HEK293 (cell line): ENCODE measurements at regions not wholly inside any gene's neighbourhood (a gene's known extent, or its start where the extent isn't known, plus 50 kb on each side); places are given as distances from the start of the nearest gene placed in this dataset.

Experiments used
- CTCF ChIA-PET: fragments of 350-600 bp; formaldehyde crosslinking; extraction: SDS; loops from one replicate; lab custom pipeline; 2021; ENCODE audit warnings: antibody characterized with exemption; lab: Yijun Ruan, JAX
- POLR2A ChIA-PET: fragments of 300-600 bp; formaldehyde crosslinking; extraction: SDS; loops from one replicate; lab custom pipeline; 2020; ENCODE audit warnings: antibody characterized with exemption, inconsistent platforms; lab: Yijun Ruan, JAX
- H3K27ac ChIP-seq: fragments of 200-500 bp; sonication (Bioruptor generic); 2 replicates; pipeline ENCODE4 v1.5.1; 2014; ENCODE audit warnings: low read depth, low read length, control low read depth, inconsistent platforms; ENCODE audit errors: extremely low read depth
- H3K36me3 ChIP-seq, 2 experiments: fragments of 200-500 bp in 1 of 2; sonication (Bioruptor generic) in 1 of 2; 1 replicate in 1 of 2; 2 replicates in 1 of 2; pipeline ENCODE4 v1.5.1; 2014 to 2017; ENCODE audit warnings: inconsistent platforms in 2 of 2, low read length in 2 of 2; ENCODE audit not compliant: control insufficient read depth in 2 of 2, insufficient read depth in 1 of 2
- H3K4me1 ChIP-seq: fragments of 200-500 bp; sonication (Bioruptor generic); 2 replicates; pipeline ENCODE4 v1.5.1; 2014; ENCODE audit warnings: mild to moderate bottlenecking, low read length, inconsistent platforms; ENCODE audit not compliant: control insufficient read depth, insufficient read depth
- H3K4me3 ChIP-seq: 2 replicates; pipeline ENCODE4 v1.5.1; 2011; ENCODE audit warnings: low read depth, mild to moderate bottlenecking, control low read depth, low read length, moderate library complexity
- H3K9me3 ChIP-seq: fragments of 200-500 bp; sonication (Bioruptor generic); 2 replicates; pipeline ENCODE4 v1.5.1; 2014; ENCODE audit warnings: low read depth, low read length, inconsistent platforms; ENCODE audit not compliant: control insufficient read depth, insufficient read depth
- EGR2 ChIP-seq: fragments of 450-650 bp; formaldehyde crosslinking; IDR thresholded peaks from 2 replicates; pipeline ENCODE4 v1.5.1; 2016; ENCODE audit warnings: low read depth, missing biosample characterization, missing genetic modification characterization
- FEZF1 ChIP-seq: fragments of 450-650 bp; formaldehyde crosslinking; IDR thresholded peaks from 2 replicates; pipeline ENCODE4 v1.5.1; 2016; ENCODE audit warnings: missing biosample characterization, missing genetic modification characterization
- KLF16 ChIP-seq: fragments of 450-650 bp; formaldehyde crosslinking; IDR thresholded peaks from 2 replicates; pipeline ENCODE4 v1.5.1; 2017; ENCODE audit warnings: missing biosample characterization, missing genetic modification characterization
- SP7 ChIP-seq: fragments of 450-650 bp; formaldehyde crosslinking; IDR thresholded peaks from 2 replicates; pipeline ENCODE4 v1.5.1; 2016; ENCODE audit warnings: missing biosample characterization, missing genetic modification characterization
- ZNF114 ChIP-seq: fragments of 450-650 bp; formaldehyde crosslinking; IDR thresholded peaks from 2 replicates; pipeline ENCODE4 v1.5.0; 2017; ENCODE audit warnings: missing biosample characterization, missing genetic modification characterization
- ZNF155 ChIP-seq: fragments of 450-650 bp; formaldehyde crosslinking; IDR thresholded peaks from 2 replicates; pipeline ENCODE4 v1.5.1; 2016; ENCODE audit warnings: missing biosample characterization, missing genetic modification characterization
- ZNF174 ChIP-seq: fragments of 450-650 bp; formaldehyde crosslinking; IDR thresholded peaks from 2 replicates; pipeline ENCODE4 v1.5.0; 2017; ENCODE audit warnings: missing biosample characterization, mild to moderate bottlenecking, missing genetic modification characterization
- ZNF239 ChIP-seq: fragments of 450-650 bp; formaldehyde crosslinking; IDR thresholded peaks from 2 replicates; pipeline ENCODE4 v1.5.1; 2016; ENCODE audit warnings: missing biosample characterization, missing genetic modification characterization
- ZNF324 ChIP-seq: fragments of 450-650 bp; formaldehyde crosslinking; IDR thresholded peaks from 2 replicates; pipeline ENCODE4 v1.5.1; 2016; ENCODE audit warnings: missing biosample characterization, missing genetic modification characterization
- ZNF350 ChIP-seq: fragments of 450-650 bp; formaldehyde crosslinking; IDR thresholded peaks from 2 replicates; pipeline ENCODE4 v1.5.0; 2017; ENCODE audit warnings: missing biosample characterization, mild to moderate bottlenecking, missing genetic modification characterization
- ZNF623 ChIP-seq: fragments of 450-650 bp; formaldehyde crosslinking; IDR thresholded peaks from 2 replicates; pipeline ENCODE4 v1.5.1; 2016; ENCODE audit warnings: missing biosample characterization, missing genetic modification characterization
- ZNF747 ChIP-seq: fragments of 450-650 bp; formaldehyde crosslinking; IDR thresholded peaks from 2 replicates; pipeline ENCODE4 v1.5.1; 2016; ENCODE audit warnings: missing biosample characterization, missing genetic modification characterization
- ZXDB ChIP-seq: fragments of 450-650 bp; formaldehyde crosslinking; IDR thresholded peaks from 2 replicates; pipeline ENCODE4 v1.5.1; 2016; ENCODE audit warnings: missing biosample characterization, missing genetic modification characterization
- TF ChIP-seq, protein P1 (sequence below): fragments of 450-650 bp; formaldehyde crosslinking; IDR thresholded peaks from 2 replicates; pipeline ENCODE4 v1.5.1; 2016; ENCODE audit warnings: missing biosample characterization, missing genetic modification characterization
- TF ChIP-seq, protein P2 (sequence below): fragments of 450-650 bp; formaldehyde crosslinking; IDR thresholded peaks from 2 replicates; pipeline ENCODE4 v1.5.1; 2016; ENCODE audit warnings: missing biosample characterization, missing genetic modification characterization
- TF ChIP-seq, protein P3 (sequence below): fragments of 450-650 bp; formaldehyde crosslinking; IDR thresholded peaks from 2 replicates; pipeline ENCODE4 v1.5.1; 2016; ENCODE audit warnings: missing biosample characterization, missing genetic modification characterization, low read depth
- TF ChIP-seq, protein P4 (sequence below): fragments of 450-650 bp; formaldehyde crosslinking; IDR thresholded peaks from 2 replicates; pipeline ENCODE4 v1.5.1; 2016; ENCODE audit warnings: missing biosample characterization, missing genetic modification characterization
- TF ChIP-seq, protein P5 (sequence below): fragments of 450-650 bp; formaldehyde crosslinking; IDR thresholded peaks from 2 replicates; pipeline ENCODE4 v1.5.1; 2016; ENCODE audit warnings: missing biosample characterization, missing genetic modification characterization, low read depth
- TF ChIP-seq, protein P6 (sequence below): fragments of 450-650 bp; formaldehyde crosslinking; IDR thresholded peaks from 2 replicates; pipeline ENCODE4 v1.5.1; 2016; ENCODE audit warnings: missing biosample characterization, missing genetic modification characterization
- TF ChIP-seq, protein P7 (sequence below): fragments of 450-650 bp; formaldehyde crosslinking; IDR thresholded peaks from 2 replicates; pipeline ENCODE4 v1.5.1; 2016; ENCODE audit warnings: missing biosample characterization, missing genetic modification characterization

DNA sequence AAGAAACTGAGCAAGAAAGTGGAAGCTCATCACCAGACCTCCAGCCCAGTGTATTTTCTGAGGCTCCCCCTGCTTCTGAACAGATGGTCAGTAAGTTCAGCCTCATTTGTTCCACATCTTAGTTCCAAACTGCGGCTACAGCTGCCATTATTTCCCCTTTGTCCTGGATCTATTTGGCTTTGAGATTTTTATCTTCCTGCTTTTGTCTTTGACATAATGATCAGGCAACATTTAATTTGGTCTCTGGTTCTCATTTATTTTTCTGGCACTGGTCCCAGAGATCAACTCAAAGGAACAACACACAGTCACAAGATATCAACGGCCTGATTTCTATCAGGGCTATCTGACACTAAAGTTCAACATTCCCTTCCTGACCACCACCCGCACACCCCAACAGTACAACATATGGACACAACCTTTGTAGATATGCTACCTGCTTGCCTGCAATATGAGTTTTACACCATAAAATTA is 137.5 kb downstream of the FAM76B start:
- ChIA-PET POLR2A (no interaction called here), CTCF (no interaction called here)
- H3K4me3 ChIP-seq: no peak overlapping the region
- H3K36me3 ChIP-seq: no peaks in the 10 kb centered on the region
- H3K9me3 ChIP-seq: no peaks in the 10 kb centered on the region
- H3K4me1 ChIP-seq: no peaks in the 10 kb centered on the region
- TF ChIP-seq, protein P1, sequence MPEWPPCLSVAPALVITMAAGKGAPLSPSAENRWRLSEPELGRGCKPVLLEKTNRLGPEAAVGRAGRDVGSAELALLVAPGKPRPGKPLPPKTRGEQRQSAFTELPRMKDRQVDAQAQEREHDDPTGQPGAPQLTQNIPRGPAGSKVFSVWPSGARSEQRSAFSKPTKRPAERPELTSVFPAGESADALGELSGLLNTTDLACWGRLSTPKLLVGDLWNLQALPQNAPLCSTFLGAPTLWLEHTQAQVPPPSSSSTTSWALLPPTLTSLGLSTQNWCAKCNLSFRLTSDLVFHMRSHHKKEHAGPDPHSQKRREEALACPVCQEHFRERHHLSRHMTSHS: no peak
- TF ChIP-seq ZNF155 (no peak), ZNF350 (tag by site-specific recombination) (no peak), ZNF174 (tag by site-specific recombination) (no peak), KLF16 (tag by site-specific recombination) (no peak), ZNF747 (tag by site-specific recombination) (no peak), EGR2 (tag by site-specific recombination) (no peak), SP7 (tag by site-specific recombination) (no peak), ZNF114 (tag by site-specific recombination) (no peak), ZNF324 (tag by site-specific recombination) (no peak), ZNF623 (no peak), ZXDB (tag by site-specific recombination) (no peak), ZNF239 (no peak), FEZF1 (tag by site-specific recombination) (no peak)
- TF ChIP-seq, protein P2, sequence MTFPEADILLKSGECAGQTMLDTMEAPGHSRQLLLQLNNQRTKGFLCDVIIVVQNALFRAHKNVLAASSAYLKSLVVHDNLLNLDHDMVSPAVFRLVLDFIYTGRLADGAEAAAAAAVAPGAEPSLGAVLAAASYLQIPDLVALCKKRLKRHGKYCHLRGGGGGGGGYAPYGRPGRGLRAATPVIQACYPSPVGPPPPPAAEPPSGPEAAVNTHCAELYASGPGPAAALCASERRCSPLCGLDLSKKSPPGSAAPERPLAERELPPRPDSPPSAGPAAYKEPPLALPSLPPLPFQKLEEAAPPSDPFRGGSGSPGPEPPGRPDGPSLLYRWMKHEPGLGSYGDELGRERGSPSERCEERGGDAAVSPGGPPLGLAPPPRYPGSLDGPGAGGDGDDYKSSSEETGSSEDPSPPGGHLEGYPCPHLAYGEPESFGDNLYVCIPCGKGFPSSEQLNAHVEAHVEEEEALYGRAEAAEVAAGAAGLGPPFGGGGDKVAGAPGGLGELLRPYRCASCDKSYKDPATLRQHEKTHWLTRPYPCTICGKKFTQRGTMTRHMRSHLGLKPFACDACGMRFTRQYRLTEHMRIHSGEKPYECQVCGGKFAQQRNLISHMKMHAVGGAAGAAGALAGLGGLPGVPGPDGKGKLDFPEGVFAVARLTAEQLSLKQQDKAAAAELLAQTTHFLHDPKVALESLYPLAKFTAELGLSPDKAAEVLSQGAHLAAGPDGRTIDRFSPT: no peak
- TF ChIP-seq, protein P3, sequence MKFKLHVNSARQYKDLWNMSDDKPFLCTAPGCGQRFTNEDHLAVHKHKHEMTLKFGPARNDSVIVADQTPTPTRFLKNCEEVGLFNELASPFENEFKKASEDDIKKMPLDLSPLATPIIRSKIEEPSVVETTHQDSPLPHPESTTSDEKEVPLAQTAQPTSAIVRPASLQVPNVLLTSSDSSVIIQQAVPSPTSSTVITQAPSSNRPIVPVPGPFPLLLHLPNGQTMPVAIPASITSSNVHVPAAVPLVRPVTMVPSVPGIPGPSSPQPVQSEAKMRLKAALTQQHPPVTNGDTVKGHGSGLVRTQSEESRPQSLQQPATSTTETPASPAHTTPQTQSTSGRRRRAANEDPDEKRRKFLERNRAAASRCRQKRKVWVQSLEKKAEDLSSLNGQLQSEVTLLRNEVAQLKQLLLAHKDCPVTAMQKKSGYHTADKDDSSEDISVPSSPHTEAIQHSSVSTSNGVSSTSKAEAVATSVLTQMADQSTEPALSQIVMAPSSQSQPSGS: no peak
- TF ChIP-seq, protein P4, sequence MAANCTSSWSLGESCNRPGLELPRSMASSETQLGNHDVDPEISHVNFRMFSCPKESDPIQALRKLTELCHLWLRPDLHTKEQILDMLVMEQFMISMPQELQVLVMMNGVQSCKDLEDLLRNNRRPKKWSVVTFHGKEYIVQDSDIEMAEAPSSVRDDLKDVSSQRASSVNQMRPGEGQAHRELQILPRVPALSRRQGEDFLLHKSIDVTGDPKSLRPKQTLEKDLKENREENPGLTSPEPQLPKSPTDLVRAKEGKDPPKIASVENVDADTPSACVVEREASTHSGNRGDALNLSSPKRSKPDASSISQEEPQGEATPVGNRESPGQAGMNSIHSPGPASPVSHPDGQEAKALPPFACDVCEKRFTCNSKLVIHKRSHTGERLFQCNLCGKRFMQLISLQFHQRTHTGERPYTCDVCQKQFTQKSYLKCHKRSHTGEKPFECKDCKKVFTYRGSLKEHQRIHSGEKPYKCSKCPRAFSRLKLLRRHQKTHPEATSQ (tag by site-specific recombination): no peak
- TF ChIP-seq, protein P5, sequence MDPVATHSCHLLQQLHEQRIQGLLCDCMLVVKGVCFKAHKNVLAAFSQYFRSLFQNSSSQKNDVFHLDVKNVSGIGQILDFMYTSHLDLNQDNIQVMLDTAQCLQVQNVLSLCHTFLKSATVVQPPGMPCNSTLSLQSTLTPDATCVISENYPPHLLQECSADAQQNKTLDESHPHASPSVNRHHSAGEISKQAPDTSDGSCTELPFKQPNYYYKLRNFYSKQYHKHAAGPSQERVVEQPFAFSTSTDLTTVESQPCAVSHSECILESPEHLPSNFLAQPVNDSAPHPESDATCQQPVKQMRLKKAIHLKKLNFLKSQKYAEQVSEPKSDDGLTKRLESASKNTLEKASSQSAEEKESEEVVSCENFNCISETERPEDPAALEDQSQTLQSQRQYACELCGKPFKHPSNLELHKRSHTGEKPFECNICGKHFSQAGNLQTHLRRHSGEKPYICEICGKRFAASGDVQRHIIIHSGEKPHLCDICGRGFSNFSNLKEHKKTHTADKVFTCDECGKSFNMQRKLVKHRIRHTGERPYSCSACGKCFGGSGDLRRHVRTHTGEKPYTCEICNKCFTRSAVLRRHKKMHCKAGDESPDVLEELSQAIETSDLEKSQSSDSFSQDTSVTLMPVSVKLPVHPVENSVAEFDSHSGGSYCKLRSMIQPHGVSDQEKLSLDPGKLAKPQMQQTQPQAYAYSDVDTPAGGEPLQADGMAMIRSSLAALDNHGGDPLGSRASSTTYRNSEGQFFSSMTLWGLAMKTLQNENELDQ: no peak
- TF ChIP-seq, protein P6, sequence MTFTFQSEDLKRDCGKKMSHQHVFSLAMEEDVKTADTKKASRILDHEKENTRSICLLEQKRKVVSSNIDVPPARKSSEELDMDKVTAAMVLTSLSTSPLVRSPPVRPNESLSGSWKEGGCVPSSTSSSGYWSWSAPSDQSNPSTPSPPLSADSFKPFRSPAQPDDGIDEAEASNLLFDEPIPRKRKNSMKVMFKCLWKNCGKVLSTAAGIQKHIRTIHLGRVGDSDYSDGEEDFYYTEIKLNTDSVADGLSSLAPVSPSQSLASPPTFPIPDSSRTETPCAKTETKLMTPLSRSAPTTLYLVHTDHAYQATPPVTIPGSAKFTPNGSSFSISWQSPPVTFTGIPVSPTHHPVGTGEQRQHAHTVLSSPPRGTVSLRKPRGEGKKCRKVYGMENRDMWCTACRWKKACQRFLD (tag by site-specific recombination): no peak
- TF ChIP-seq, protein P7, sequence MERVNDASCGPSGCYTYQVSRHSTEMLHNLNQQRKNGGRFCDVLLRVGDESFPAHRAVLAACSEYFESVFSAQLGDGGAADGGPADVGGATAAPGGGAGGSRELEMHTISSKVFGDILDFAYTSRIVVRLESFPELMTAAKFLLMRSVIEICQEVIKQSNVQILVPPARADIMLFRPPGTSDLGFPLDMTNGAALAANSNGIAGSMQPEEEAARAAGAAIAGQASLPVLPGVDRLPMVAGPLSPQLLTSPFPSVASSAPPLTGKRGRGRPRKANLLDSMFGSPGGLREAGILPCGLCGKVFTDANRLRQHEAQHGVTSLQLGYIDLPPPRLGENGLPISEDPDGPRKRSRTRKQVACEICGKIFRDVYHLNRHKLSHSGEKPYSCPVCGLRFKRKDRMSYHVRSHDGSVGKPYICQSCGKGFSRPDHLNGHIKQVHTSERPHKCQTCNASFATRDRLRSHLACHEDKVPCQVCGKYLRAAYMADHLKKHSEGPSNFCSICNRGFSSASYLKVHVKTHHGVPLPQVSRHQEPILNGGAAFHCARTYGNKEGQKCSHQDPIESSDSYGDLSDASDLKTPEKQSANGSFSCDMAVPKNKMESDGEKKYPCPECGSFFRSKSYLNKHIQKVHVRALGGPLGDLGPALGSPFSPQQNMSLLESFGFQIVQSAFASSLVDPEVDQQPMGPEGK: no peak
- H3K27ac ChIP-seq: no peak overlapping the region
